ENCODE measurements at regions not wholly inside any gene's neighbourhood (a gene's known extent, or its start where the extent isn't known, plus 50 kb on each side); places are given as distances from the start of the nearest gene placed in this dataset.
"Not testable (repeated sequence)": the region's sequence is repeated elsewhere in the genome, so short reads cannot be mapped to it uniquely, and the experiment has no call there.

DNA sequence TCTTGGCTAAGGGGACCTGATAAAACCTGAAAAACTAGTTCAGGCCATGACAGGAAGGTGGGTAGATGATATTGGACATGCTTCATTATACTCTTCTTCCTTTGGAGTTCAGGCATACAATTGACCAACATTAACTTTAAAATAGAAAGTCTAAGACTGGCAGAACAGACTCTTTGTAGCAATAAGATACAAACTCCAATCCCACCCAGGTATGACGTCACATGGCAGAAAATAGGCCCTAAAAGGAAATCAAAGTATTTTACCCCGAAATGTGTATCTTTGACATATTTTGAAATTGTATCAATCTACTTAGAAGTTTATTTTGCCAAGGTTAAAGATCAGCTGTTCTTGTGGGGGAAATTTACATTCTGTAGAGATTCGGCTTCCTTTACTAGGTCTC lies 198.1 kb upstream of the LRIG3 start:
- no peaks in the 10 kb centered on the region for H3K36me3 ChIP-seq
- H3K4me3 ChIP-seq: no peak overlapping the region
- H3K9me3 ChIP-seq: no peaks in the 10 kb centered on the region
- H3K27me3 ChIP-seq: no peaks in the 10 kb centered on the region
- H3K4me1 ChIP-seq: no peaks in the 10 kb centered on the region
- TF ChIP-seq, protein P1, sequence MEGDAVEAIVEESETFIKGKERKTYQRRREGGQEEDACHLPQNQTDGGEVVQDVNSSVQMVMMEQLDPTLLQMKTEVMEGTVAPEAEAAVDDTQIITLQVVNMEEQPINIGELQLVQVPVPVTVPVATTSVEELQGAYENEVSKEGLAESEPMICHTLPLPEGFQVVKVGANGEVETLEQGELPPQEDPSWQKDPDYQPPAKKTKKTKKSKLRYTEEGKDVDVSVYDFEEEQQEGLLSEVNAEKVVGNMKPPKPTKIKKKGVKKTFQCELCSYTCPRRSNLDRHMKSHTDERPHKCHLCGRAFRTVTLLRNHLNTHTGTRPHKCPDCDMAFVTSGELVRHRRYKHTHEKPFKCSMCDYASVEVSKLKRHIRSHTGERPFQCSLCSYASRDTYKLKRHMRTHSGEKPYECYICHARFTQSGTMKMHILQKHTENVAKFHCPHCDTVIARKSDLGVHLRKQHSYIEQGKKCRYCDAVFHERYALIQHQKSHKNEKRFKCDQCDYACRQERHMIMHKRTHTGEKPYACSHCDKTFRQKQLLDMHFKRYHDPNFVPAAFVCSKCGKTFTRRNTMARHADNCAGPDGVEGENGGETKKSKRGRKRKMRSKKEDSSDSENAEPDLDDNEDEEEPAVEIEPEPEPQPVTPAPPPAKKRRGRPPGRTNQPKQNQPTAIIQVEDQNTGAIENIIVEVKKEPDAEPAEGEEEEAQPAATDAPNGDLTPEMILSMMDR (IDR thresholded peaks at IDR 0.05): no peak
- no peak for TF ChIP-seq POLR2A (IDR thresholded peaks at IDR 0.05)
- H3K27ac ChIP-seq: no peak overlapping the region
- DNase-seq: no peak

DNA sequence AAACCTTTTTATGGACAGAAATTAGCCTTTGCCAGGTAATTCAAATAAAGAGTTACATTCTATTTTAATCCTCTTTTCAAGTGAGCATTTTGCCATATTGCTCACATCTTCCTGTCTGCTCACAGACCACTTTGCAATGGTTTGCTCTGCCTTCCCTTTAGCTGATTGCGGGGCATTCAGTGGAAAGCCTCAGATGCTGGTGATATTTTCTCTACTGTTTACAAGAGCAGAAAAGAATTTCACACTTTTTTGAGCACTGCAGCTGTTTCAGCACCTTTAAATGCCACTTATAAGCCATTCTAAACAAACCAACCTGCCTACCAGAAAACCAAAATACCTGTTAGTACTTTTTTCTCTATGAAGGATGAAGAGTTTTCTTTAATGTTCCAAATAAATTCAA lies 195.7 kb upstream of the LRIG3 start:
- TF ChIP-seq POLR2A (IDR thresholded peaks at IDR 0.05): no peak
- TF ChIP-seq, protein P1 (IDR thresholded peaks at IDR 0.05): no peak
- Histone ChIP-seq H3K27me3 (no peaks in the 10 kb centered on the region), H3K9me3 (no peaks in the 10 kb centered on the region), H3K36me3 (no peaks in the 10 kb centered on the region), H3K27ac (no peak overlapping the region), H3K4me3 (no peak overlapping the region), H3K4me1 (no peaks in the 10 kb centered on the region)
- DNase-seq: no peak

DNA sequence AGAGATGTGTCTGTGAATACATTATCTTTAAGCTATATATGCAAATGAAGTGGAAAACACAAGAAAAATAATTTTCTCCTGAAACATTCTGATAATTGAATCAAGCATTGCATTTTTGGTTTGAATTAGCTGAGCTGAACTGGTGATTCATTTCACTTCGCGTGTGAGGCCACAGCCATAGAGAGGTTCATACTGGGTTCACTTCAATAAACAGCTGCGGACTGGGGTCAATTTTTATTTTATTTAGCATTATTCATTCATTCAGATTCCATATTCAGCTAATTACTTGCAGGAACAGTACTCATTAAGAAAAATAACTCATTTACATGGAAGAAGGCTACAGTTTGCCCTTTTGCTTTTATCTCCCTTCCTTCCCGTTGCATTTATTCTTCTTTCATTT lies 195.2 kb upstream of the LRIG3 start:
- no peak overlapping the region for H3K27ac ChIP-seq
- no peak for DNase-seq

GRCh38 chr12:59113831-59114615 lies 193.7 kb upstream of the LRIG3 start:
- H3K36me3 ChIP-seq: no peaks in the 10 kb centered on the region
- H3K4me1 ChIP-seq: no peaks in the 10 kb centered on the region
- no peak overlapping the region for H3K4me3 ChIP-seq
- TF ChIP-seq POLR2A (IDR thresholded peaks at IDR 0.05): no peak
- TF ChIP-seq, protein P1 (IDR thresholded peaks at IDR 0.05): peak in 4 of 6 experiments; percentile 56 to 85 (median 82)
- peak; percentile 24 to 86 (median 69) for DNase-seq
- no peaks in the 10 kb centered on the region for H3K27me3 ChIP-seq
- H3K9me3 ChIP-seq: no peaks in the 10 kb centered on the region
- no peak overlapping the region for H3K27ac ChIP-seq

More for the DNA sequence above, 195.2 kb upstream of the LRIG3 start:
- no peaks in the 10 kb centered on the region for H3K9me3 ChIP-seq
- H3K4me1 ChIP-seq: no peaks in the 10 kb centered on the region
- H3K4me3 ChIP-seq: no peak overlapping the region
- H3K27me3 ChIP-seq: no peaks in the 10 kb centered on the region
- TF ChIP-seq, protein P1 (IDR thresholded peaks at IDR 0.05): no peak
- no peak for TF ChIP-seq POLR2A (IDR thresholded peaks at IDR 0.05)
- H3K36me3 ChIP-seq: no peaks in the 10 kb centered on the region

- Histone ChIP-seq H3K4me1 (no peaks in the 10 kb centered on the region), H3K27ac (no peak overlapping the region), H3K36me3 (no peaks in the 10 kb centered on the region), H3K4me3 (no peak overlapping the region), H3K9me3 (no peaks in the 10 kb centered on the region), H3K27me3 (no peaks in the 10 kb centered on the region)
- no peak for DNase-seq
- TF ChIP-seq POLR2A (IDR thresholded peaks at IDR 0.05): no peak
- TF ChIP-seq, protein P1 (IDR thresholded peaks at IDR 0.05): no peak
Observed at GRCh38 chr12:59111851-59112250, 191.5 kb upstream of the LRIG3 start.

DNA sequence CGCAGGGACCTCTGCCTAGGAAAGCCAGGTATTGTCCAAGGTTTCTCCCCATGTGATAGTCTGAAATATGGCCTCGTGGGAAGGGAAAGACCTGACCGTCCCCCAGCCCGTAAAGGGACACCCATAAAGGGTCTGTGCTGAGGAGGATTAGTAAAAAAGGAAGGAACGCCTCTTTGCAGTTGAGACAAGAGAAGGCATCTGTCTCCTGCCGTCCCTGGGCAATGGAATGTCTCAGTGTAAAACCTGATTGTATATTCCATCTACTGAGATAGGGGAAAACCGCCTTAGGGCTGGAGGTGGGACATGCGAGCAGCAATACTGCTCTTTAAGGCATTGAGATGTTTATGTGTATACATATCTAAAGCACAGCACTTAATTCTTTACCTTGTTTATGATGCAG lies 188.2 kb upstream of the LRIG3 start:
- not testable (repeated sequence) for DNase-seq, H3K36me3 ChIP-seq, H3K4me3 ChIP-seq, H3K9me3 ChIP-seq, H3K4me1 ChIP-seq, H3K27ac ChIP-seq, H3K27me3 ChIP-seq

All from Peyer's patch (tissue), 4 donors.